ENCODE measurements at regions not wholly inside any gene's neighbourhood (a gene's known extent, or its start where the extent isn't known, plus 50 kb on each side); places are given as distances from the start of the nearest gene placed in this dataset.

DNA sequence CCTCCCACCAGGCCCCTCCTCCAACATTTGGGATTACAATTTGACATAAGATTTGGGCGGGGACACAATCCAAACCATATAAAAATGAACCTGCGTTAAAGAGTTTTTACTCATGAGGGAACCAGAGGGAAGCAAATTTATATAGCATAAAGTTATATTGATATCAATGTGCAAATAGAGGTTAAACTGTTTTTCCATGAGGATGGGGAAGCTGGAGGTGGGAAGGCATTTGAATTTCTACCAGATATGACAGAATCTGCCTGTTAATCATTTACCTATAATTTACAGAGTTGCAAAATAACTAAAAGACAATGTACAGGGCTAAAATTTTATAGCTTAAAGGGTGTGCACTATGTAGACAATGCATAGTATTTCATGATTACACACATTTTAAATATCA, 322.0 kb upstream of the FKBP1C start:
- TF ChIP-seq, protein P1, sequence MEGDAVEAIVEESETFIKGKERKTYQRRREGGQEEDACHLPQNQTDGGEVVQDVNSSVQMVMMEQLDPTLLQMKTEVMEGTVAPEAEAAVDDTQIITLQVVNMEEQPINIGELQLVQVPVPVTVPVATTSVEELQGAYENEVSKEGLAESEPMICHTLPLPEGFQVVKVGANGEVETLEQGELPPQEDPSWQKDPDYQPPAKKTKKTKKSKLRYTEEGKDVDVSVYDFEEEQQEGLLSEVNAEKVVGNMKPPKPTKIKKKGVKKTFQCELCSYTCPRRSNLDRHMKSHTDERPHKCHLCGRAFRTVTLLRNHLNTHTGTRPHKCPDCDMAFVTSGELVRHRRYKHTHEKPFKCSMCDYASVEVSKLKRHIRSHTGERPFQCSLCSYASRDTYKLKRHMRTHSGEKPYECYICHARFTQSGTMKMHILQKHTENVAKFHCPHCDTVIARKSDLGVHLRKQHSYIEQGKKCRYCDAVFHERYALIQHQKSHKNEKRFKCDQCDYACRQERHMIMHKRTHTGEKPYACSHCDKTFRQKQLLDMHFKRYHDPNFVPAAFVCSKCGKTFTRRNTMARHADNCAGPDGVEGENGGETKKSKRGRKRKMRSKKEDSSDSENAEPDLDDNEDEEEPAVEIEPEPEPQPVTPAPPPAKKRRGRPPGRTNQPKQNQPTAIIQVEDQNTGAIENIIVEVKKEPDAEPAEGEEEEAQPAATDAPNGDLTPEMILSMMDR (IDR thresholded peaks at IDR 0.05), result no peak
- TF ChIP-seq EZH2 (IDR thresholded peaks at IDR 0.05) (no peak), EZH2phosphoT487 (IDR thresholded peaks at IDR 0.05) (no peak)

All from neural progenitor cell (in vitro differentiated cells).